ENCODE measurements at regions not wholly inside any gene's neighbourhood (a gene's known extent, or its start where the extent isn't known, plus 50 kb on each side); places are given as distances from the start of the nearest gene placed in this dataset.

- no peak overlapping the region for H3K27ac ChIP-seq
- no peaks in the 10 kb centered on the region for H3K9me3 ChIP-seq (replicated peaks in 1 of 3)
- DNase-seq = no peak
- no peaks in the 10 kb centered on the region for H3K4me1 ChIP-seq (replicated peaks in 1 of 2)
- no peaks in the 10 kb centered on the region for H3K36me3 ChIP-seq (replicated peaks in 1 of 2)
- no peak overlapping the region for H3K4me3 ChIP-seq
- TF ChIP-seq, protein P1, sequence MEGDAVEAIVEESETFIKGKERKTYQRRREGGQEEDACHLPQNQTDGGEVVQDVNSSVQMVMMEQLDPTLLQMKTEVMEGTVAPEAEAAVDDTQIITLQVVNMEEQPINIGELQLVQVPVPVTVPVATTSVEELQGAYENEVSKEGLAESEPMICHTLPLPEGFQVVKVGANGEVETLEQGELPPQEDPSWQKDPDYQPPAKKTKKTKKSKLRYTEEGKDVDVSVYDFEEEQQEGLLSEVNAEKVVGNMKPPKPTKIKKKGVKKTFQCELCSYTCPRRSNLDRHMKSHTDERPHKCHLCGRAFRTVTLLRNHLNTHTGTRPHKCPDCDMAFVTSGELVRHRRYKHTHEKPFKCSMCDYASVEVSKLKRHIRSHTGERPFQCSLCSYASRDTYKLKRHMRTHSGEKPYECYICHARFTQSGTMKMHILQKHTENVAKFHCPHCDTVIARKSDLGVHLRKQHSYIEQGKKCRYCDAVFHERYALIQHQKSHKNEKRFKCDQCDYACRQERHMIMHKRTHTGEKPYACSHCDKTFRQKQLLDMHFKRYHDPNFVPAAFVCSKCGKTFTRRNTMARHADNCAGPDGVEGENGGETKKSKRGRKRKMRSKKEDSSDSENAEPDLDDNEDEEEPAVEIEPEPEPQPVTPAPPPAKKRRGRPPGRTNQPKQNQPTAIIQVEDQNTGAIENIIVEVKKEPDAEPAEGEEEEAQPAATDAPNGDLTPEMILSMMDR (IDR thresholded peaks at IDR 0.05) = no peak
- TF ChIP-seq POLR2A (IDR thresholded peaks at IDR 0.05) = no peak
- intact Hi-C loops (cut with DNase I) = no loop called here
- no peaks in the 10 kb centered on the region for H3K27me3 ChIP-seq
These were observed 265.3 kb upstream of the HABP2 start for GRCh38 chr10:113287592-113287991.

DNA sequence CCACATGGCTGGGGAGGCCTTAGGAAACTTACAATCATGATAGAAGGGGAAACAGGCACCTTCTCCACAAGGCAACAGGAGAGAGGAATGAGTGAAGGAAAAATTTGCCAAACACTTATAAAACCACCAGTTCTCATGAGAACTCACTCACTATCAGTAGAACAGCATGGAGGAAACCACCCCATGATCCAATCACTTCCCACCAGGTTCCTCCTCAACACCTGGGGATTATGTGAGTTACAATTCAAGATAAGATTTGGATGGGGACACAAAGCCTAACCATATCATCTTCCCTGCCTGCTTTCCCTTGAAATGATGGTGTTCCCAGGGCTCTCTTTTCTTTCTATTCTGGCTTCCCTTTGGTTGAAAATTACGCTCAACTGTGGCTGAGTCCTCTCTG is 262.7 kb upstream of the HABP2 start:
- Histone ChIP-seq H3K9me3 (replicated peaks in 1 of 3) (no peaks in the 10 kb centered on the region), H3K36me3 (replicated peaks in 1 of 2) (no peaks in the 10 kb centered on the region), H3K27ac (no peak overlapping the region), H3K4me3 (no peak overlapping the region), H3K4me1 (replicated peaks in 1 of 2) (no peaks in the 10 kb centered on the region), H3K27me3 (no peaks in the 10 kb centered on the region)
- no peak for TF ChIP-seq POLR2A (IDR thresholded peaks at IDR 0.05)
- TF ChIP-seq, protein P1 (IDR thresholded peaks at IDR 0.05) = no peak
- WGBS, 4 donors = 96 to 100% (median 96%) methylated on average over 1 of the region's 1 CpG
- intact Hi-C loops (cut with DNase I) = no loop called here
- no peak for DNase-seq

GRCh38 chr10:113291413-113291812 is 261.4 kb upstream of the HABP2 start:
- intact Hi-C loops (cut with DNase I) = no loop called here
- DNase-seq = no peak

DNA sequence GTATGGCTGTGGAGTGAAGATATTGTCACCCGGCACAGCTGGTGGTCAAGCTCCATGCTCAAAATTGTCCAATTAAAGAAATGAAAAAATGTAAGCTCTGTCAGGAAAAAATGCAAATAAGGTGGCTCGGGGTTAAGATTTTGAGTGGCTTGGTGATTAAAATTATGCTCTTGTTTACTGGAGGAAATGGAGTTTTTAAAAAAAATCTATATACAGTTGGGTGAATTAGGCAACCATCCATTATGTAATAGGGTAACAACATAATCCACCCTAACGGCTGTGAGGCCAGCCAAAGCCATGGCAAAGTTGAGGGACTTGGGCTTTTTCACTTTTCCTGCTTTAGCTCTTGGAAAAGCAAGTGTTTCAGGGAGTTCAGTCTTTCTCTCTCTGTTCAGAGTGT is 260.8 kb upstream of the HABP2 start:
- DNase-seq = no peak
- WGBS, 4 donors = 65 to 81% (median 77%) methylated on average over 3 of the region's 3 CpGs
- intact Hi-C loops (cut with DNase I) = no loop called here
- no peak overlapping the region for H3K4me3 ChIP-seq
- no peak overlapping the region for H3K27ac ChIP-seq
- TF ChIP-seq, protein P1 (IDR thresholded peaks at IDR 0.05) = no peak
- TF ChIP-seq POLR2A (IDR thresholded peaks at IDR 0.05) = no peak
- no peaks in the 10 kb centered on the region for H3K27me3 ChIP-seq
- H3K9me3 ChIP-seq (replicated peaks in 1 of 3) = no peaks in the 10 kb centered on the region
- no peaks in the 10 kb centered on the region for H3K4me1 ChIP-seq (replicated peaks in 1 of 2)
- H3K36me3 ChIP-seq (replicated peaks in 1 of 2) = no peaks in the 10 kb centered on the region

More at GRCh38 chr10:113291413-113291812, 261.4 kb upstream of the HABP2 start:
- no peak overlapping the region for H3K27ac ChIP-seq
- 56 to 77% (median 63%) methylated on average over 2 of the region's 2 CpGs for WGBS, 4 donors
- no peaks in the 10 kb centered on the region for H3K27me3 ChIP-seq
- no peaks in the 10 kb centered on the region for H3K9me3 ChIP-seq (replicated peaks in 1 of 3)
- no peaks in the 10 kb centered on the region for H3K4me1 ChIP-seq (replicated peaks in 1 of 2)
- TF ChIP-seq, protein P1 (IDR thresholded peaks at IDR 0.05) = no peak
- no peak for TF ChIP-seq POLR2A (IDR thresholded peaks at IDR 0.05)
- no peak overlapping the region for H3K4me3 ChIP-seq
- H3K36me3 ChIP-seq (replicated peaks in 1 of 2) = no peaks in the 10 kb centered on the region
